ENCODE measurements at regions not wholly inside any gene's neighbourhood (a gene's known extent, or its start where the extent isn't known, plus 50 kb on each side); places are given as distances from the start of the nearest gene placed in this dataset.

- TF ChIP-seq CTCF (conservative IDR thresholded peaks at IDR 0.05; ENCODE audit: low read length): no peak
- TF ChIP-seq EZH2phosphoT487 (IDR thresholded peaks at IDR 0.05; ENCODE audit: borderline replicate concordance): no peak
Observed at GRCh38 chr10:36943544-36943943, 181.9 kb upstream of the ANKRD30A start.

Measured in Loucy (cell line).